NT2/D1 (cell line): ENCODE measurements at regions not wholly inside any gene's neighbourhood (a gene's known extent, or its start where the extent isn't known, plus 50 kb on each side); places are given as distances from the start of the nearest gene placed in this dataset.

Experiments used
- SUZ12 ChIP-seq: IDR thresholded peaks from 2 replicates; pipeline ENCODE4 v1.6.1; 2011; ENCODE audit not compliant: insufficient read length, insufficient read depth; ENCODE audit errors: extremely low read depth
- YY1 ChIP-seq: IDR thresholded peaks from 2 replicates; pipeline ENCODE4 v1.6.1; 2011; ENCODE audit not compliant: insufficient read length, insufficient read depth
- ZNF274 ChIP-seq: IDR thresholded peaks from 2 replicates; pipeline ENCODE4 v1.6.1; 2011; ENCODE audit warnings: mild to moderate bottlenecking, low read depth, low read length

GRCh38 chr12:45619736-45620135 lies 109.8 kb upstream of the ARID2 start:
- no peak for TF ChIP-seq YY1
- no peak for TF ChIP-seq SUZ12
- no peak for TF ChIP-seq ZNF274
